ENCODE measurements at regions not wholly inside any gene's neighbourhood (a gene's known extent, or its start where the extent isn't known, plus 50 kb on each side); places are given as distances from the start of the nearest gene placed in this dataset.
"Not testable (repeated sequence)": the region's sequence is repeated elsewhere in the genome, so short reads cannot be mapped to it uniquely, and the experiment has no call there.

DNA sequence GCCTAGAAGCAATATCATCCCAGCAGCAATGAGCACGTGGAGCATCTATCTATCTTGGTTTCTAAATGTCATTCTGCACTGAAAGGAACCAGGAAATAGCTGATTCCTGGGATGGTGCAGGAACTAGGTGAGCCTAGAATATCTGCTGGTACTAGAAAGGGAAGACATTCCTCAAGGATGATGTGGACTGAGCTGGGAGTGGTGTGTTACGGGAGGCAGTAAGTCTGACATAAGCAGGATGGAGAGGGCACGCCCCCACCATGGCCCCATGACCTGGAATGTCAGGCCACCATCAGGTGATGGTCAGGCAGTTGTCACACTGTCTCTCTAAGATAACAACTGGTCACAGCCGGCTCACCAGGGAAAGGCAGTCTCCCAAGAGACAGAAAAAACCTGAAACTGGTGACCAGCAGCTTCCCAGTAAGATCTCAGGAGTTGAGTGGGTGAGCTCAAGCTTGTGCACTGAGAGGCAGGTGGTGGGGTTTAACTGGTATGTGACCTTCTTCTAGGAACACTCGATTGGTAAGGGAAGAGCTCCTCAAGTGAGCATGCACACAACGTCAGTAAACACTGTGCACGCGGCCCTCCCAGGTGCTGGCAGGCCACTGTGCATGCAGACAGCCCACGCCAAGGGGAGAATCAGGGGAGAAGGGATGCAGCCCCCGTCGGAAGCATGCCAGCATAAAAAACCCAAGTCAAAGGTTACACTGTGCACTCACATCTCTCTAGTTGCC is 148.7 kb downstream of the ADSS2 start:
- DNase-seq, result peak; percentile 13 to 29

GRCh38 chr1:244303610-244303969 is 148.1 kb downstream of the ADSS2 start:
- DNase-seq, result no peak

DNA sequence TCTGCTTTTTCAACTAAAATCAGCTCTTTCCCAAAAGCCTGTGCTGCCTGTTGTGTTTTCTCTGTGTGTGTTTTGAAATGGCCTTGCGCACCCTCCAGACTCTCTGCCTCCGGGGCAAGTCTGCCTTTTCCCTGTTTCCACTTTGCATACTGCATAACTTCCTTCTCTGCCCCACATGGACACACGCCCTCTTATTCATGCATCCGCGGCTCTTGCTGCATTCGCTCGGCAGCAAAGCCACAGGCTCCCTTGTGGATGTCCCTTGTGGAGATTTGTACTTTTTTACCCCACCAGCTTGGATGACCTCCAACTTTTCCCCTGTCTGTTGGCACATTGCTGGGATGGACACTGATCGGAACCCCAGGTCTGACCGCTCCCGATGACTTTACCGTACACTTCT is 147.6 kb downstream of the ADSS2 start:
- DNase-seq, result no peak

DNA sequence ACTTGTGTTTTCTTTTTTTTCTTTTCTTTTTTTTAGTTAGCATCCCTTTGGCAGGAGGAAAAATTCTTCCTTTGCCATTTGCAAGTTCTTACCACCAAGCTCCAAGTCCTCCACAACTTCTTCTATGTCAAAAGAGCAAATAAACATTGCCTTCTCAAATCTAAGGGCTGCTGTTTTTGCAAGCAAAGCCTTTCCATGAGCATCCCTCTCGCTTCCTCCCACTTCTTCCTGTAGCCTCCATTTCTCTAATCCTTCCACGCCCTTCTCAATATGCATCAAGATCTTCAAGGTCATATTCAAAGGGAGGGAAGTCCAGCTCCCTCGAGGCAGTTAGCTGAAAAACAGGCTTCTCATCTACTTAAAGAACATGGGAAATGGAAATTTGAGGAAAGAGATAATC is 147.1 kb downstream of the ADSS2 start:
- no peak for DNase-seq

- DNase-seq, result no peak
These were observed 145.8 kb downstream of the ADSS2 start for GRCh38 chr1:244305776-244306341.

- DNase-seq, result no peak
These were observed 145.2 kb downstream of the ADSS2 start for GRCh38 chr1:244306544-244306943.

- DNase-seq, result not testable (repeated sequence)
These were observed 142.5 kb downstream of the ADSS2 start for GRCh38 chr1:244309191-244309590.

DNA sequence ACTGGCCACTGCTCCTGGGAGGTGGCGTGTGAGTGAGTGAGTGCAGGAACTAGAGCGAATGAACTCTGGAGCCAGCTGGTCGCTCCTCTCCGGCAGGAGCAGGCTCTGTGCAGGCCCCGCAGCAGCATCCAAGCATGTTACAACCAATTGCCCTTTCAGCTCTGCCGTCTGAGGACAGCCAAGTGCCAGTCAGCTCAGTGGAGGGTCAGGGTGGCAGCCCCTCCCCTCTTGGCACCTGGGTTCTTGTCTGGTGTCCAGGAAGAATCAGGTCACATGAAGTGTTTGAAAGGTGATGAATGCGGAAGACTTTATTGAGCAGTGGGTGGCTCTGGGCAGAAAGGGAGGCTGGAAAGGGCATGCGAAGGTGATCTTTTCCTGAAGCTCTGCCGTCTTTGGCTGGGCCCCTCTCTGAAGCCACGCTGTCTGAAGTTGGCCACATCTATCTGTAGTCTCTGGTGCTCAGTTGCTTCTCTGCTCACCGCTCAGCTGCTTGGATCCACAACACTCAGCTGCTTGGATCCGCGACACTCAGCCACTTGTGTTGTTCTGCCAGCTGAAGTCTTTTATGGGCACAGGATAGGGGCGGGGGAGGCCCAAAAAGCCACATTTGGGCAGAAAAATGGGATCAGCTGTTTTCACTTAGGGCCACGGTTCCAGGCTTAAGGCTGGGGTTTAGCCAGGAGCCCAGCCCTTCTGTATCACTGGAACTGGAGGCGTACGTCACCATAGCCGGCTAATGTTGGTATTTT is 139.8 kb downstream of the ADSS2 start:
- peak; percentile 2 to 53 for DNase-seq

DNA sequence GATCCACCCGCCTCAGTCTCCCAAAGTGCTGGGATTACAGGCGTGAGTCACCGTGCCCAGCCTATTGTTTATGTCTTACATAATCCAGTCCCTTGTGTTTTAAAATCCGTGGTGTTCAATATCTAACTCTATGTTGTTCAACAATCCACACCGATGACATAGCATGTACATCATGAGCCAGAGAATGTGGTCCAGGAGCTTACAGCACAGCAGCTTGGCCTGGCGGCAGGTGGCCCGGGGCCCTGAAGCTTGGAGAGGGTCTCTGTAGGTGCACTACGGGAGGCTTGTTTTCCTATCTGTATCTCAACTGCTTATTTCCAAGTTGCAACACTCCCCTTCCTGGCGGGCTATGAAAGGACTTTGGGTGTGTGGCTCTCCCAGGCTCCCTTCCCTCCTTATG is 138.4 kb downstream of the ADSS2 start:
- no peak for DNase-seq

- no peak for DNase-seq
These were observed 136.7 kb downstream of the ADSS2 start for GRCh38 chr1:244314921-244315559.

DNA sequence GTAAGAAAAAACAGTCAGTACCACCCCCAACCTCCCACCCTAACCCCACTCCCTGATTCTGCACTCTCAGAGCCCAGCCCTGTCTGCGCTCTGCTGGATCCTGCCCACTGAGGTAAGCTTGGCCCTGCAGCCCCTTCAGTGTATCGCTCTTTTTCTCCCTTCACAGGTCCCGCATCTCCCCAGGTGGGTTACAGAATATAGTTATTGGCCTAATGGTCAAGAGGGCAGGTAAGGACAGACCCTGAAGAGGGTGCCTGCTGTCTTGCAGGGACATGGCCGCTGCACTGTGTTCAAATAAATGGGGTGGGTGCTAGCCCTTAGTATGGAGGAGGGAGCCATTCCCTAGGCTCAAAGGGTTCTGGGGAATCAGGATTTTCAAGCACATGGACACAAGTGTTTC is 135.7 kb downstream of the ADSS2 start:
- DNase-seq, result no peak

GRCh38 chr1:244316407-244316806 is 135.3 kb downstream of the ADSS2 start:
- DNase-seq, result no peak

- no peak for DNase-seq
These were observed 134.6 kb downstream of the ADSS2 start for GRCh38 chr1:244316986-244317655.

- DNase-seq, result no peak
These were observed 133.6 kb downstream of the ADSS2 start for GRCh38 chr1:244318078-244318477.

GRCh38 chr1:244318512-244318911 is 133.2 kb downstream of the ADSS2 start:
- no peak for DNase-seq

DNA sequence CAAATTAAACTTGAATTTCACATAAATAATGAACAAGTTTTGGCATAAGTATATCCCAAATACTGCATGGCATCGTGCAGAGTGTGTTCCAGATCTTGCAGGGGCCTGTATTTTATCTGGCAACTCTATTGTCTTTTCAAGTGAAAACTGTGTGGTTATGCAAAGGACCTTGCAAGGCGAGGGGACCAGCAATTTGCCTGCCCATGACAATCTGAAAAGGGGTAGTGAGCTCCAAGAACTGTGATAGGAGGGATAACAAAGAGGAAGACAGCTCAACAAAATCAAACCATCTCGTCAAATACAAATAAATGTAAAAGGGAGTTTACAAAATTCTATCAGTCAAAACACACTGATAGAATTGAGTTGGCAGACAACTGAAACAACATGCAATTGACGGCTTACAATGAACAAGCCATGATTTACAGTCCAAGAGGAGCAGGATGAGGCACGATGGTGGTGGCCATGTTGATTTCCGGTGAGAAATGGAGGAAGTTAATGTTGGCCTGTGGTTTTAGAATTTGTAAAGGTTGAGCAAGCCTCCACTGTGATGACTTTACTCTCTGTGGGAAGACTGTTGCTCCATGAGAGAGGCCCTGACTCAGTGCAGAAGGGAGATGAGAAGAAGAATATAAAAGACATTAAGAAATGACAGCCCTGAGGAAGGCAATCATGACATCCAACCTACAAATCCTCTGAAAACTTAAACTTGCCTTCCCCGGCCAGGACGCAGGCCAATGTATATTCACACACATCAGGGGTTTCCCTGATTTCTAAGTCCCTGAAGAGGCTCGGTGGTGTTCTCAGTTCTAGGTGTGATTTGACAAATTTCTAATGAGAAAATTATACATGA is 132.2 kb downstream of the ADSS2 start:
- DNase-seq, result no peak

DNA sequence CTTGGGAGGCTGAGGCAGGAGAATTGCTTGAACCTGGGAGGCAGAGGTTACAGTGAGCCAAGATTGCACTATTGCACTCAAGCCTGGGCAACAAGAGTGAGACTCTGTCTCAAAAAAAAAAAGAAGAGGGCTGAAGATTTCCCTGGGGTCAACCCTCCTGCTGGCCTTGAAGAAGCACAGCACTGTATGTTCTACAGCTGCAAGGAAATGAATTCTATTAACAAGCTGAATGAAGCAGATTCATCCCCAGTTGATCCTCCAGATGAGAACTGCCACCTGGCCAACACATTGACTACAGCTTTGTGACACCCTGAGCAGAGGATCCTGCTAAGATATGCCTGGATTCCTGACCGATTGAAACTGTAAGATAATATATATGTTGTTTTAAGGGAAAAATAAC is 129.5 kb downstream of the ADSS2 start:
- DNase-seq, result no peak

- no peak for DNase-seq
These were observed 128.8 kb downstream of the ADSS2 start for GRCh38 chr1:244322791-244323521.

- no peak for DNase-seq
These were observed 127.4 kb downstream of the ADSS2 start for GRCh38 chr1:244324176-244324883.

DNA sequence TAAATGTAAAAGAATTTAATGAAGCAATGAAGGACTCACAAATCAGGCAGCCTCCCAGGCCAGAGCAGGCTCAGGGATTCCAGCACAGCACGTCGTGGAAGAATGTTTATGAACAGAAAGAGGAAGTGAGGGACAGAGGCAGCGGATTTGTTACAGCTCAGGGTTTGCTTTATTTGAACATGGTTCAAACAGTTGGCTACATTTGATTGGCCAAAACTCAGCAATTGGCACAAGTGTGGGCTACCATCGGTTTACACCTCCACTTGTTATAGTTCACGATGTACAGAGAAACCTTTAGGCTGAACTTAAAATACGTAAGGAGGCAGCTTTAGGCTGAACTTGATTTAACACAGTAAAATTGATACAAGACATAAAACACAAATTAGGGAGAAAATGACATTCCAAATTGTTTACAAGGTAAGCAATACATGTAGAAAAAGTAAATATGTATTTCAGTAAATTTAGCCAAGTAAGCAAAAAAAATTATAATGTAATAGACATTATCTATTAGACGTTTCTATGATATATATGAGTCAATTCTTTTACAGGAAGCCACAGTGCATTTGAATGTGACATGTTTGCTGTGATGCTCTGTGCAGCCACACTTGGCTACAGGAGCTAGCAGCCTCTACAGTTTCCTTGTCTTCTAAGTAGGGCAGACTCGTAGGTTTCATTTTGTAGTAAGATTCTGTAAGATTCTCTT is 126.5 kb downstream of the ADSS2 start:
- DNase-seq, result no peak

All from SHP77 (cell line).